SK-N-SH treated with all-trans-retinoic acid at 6 μM for 48 hours (cell line): ENCODE measurements at regions not wholly inside any gene's neighbourhood (a gene's known extent, or its start where the extent isn't known, plus 50 kb on each side); places are given as distances from the start of the nearest gene placed in this dataset.

Experiments used
- ATAC-seq: fragments of 200-7000 bp; cut with Tn5 transposase; 3 replicates; pipeline ENCODE4 v1.9.1; 2020; ENCODE audit warnings: mild to moderate bottlenecking, moderate library complexity
- ARNTL ChIP-seq: fragments of 450-650 bp; formaldehyde crosslinking; IDR thresholded peaks from 2 replicates; pipeline ENCODE4 v1.5.0; 2020; ENCODE audit warnings: low read depth, mild to moderate bottlenecking, moderate library complexity, borderline replicate concordance
- BACH2 ChIP-seq: fragments of 250-450 bp; sonication (Bioruptor Pico); IDR thresholded peaks from 2 replicates; pipeline ENCODE4 v1.9.0; 2021; ENCODE audit warnings: mild to moderate bottlenecking, borderline replicate concordance
- CSRNP3 ChIP-seq: fragments of 250-450 bp; sonication (Bioruptor Pico); IDR thresholded peaks from 2 replicates; pipeline ENCODE4 v1.5.1; 2021; ENCODE audit warnings: mild to moderate bottlenecking, moderate library complexity
- ESRRG ChIP-seq: fragments of 250-450 bp; sonication (Bioruptor Pico); IDR thresholded peaks from 2 replicates; pipeline ENCODE4 v1.6.1; 2021; ENCODE audit warnings: mild to moderate bottlenecking
- GLIS3 ChIP-seq: fragments of 250-450 bp; sonication (Bioruptor Pico); IDR thresholded peaks from 2 replicates; pipeline ENCODE4 v1.5.0; 2020; ENCODE audit warnings: mild to moderate bottlenecking, moderate library complexity
- ISL1 ChIP-seq: fragments of 250-450 bp; sonication (Bioruptor Pico); IDR thresholded peaks from 2 replicates; pipeline ENCODE4 v2.1.2; 2022; ENCODE audit warnings: mild to moderate bottlenecking, moderate library complexity
- OSR1 ChIP-seq: fragments of 250-450 bp; sonication (Bioruptor Pico); IDR thresholded peaks from 2 replicates; pipeline ENCODE4 v1.8.0; 2022; ENCODE audit warnings: moderate library complexity, mild to moderate bottlenecking, inconsistent platforms
- PPARA ChIP-seq: fragments of 250-450 bp; sonication (Bioruptor Pico); IDR thresholded peaks from 2 replicates; pipeline ENCODE4 v1.5.0; 2020; ENCODE audit warnings: mild to moderate bottlenecking, borderline replicate concordance
- RARB ChIP-seq: fragments of 250-450 bp; sonication (Bioruptor Pico); IDR thresholded peaks from 2 replicates; pipeline ENCODE4 v1.8.0; 2021; ENCODE audit warnings: mild to moderate bottlenecking, moderate library complexity
- SNAI2 ChIP-seq: fragments of 250-450 bp; sonication (Bioruptor Pico); IDR thresholded peaks from 2 replicates; pipeline ENCODE4 v1.5.0; 2020; ENCODE audit warnings: mild to moderate bottlenecking, moderate library complexity
- TCF4 ChIP-seq: fragments of 250-450 bp; sonication (Bioruptor Pico); IDR thresholded peaks from 2 replicates; pipeline ENCODE4 v1.8.0; 2021; ENCODE audit warnings: mild to moderate bottlenecking, moderate library complexity, borderline replicate concordance
- TSHZ2 ChIP-seq: fragments of 250-450 bp; sonication (Bioruptor Pico); IDR thresholded peaks from 2 replicates; pipeline ENCODE4 v1.5.0; 2020; ENCODE audit warnings: mild to moderate bottlenecking, moderate library complexity
- ZC3H10 ChIP-seq: fragments of 250-450 bp; sonication (Bioruptor Pico); IDR thresholded peaks from 2 replicates; pipeline ENCODE4 v1.5.1; 2021; ENCODE audit warnings: mild to moderate bottlenecking, moderate library complexity
- ZFP3 ChIP-seq: fragments of 250-450 bp; sonication (Bioruptor Pico); IDR thresholded peaks from 2 replicates; pipeline ENCODE4 v1.5.0; 2020; ENCODE audit warnings: mild to moderate bottlenecking, moderate library complexity
- ZFP30 ChIP-seq: fragments of 450-650 bp; formaldehyde crosslinking; IDR thresholded peaks from 2 replicates; pipeline ENCODE4 v1.5.0; 2022; ENCODE audit warnings: mild to moderate bottlenecking, moderate library complexity
- ZNF70 ChIP-seq: fragments of 450-650 bp; formaldehyde crosslinking; IDR thresholded peaks from 2 replicates; pipeline ENCODE4 v1.5.0; 2020; ENCODE audit warnings: mild to moderate bottlenecking, moderate library complexity
- TF ChIP-seq, protein P1 (sequence below): fragments of 250-450 bp; sonication (Bioruptor Pico); IDR thresholded peaks from 2 replicates; pipeline ENCODE4 v1.5.1; 2020; ENCODE audit warnings: low read depth, mild to moderate bottlenecking, moderate library complexity
- TF ChIP-seq, protein P2 (sequence below): fragments of 250-450 bp; sonication (Bioruptor Pico); IDR thresholded peaks from 2 replicates; pipeline ENCODE4 v1.8.0; 2020; ENCODE audit warnings: mild to moderate bottlenecking, moderate library complexity, borderline replicate concordance

GRCh38 chr11:109123816-109124787 lies 297.9 kb upstream of the C11orf87 start:
- TF ChIP-seq TCF4 (CRISPR knock-in tag) (no peak), ZFP30 (CRISPR knock-in tag) (no peak), SNAI2 (CRISPR knock-in tag) (no peak), PPARA (CRISPR knock-in tag) (no peak), ESRRG (CRISPR knock-in tag) (no peak), TSHZ2 (CRISPR knock-in tag) (no peak), GLIS3 (no peak), OSR1 (no peak), ZFP3 (no peak)
- peak; percentile 79 for ATAC-seq

- no peak for TF ChIP-seq SNAI2 (CRISPR knock-in tag)
- TF ChIP-seq, protein P1, sequence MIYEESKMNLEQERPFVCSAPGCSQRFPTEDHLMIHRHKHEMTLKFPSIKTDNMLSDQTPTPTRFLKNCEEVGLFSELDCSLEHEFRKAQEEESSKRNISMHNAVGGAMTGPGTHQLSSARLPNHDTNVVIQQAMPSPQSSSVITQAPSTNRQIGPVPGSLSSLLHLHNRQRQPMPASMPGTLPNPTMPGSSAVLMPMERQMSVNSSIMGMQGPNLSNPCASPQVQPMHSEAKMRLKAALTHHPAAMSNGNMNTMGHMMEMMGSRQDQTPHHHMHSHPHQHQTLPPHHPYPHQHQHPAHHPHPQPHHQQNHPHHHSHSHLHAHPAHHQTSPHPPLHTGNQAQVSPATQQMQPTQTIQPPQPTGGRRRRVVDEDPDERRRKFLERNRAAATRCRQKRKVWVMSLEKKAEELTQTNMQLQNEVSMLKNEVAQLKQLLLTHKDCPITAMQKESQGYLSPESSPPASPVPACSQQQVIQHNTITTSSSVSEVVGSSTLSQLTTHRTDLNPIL = no peak
- ATAC-seq = no peak
These were observed 291.1 kb upstream of the C11orf87 start for GRCh38 chr11:109130910-109131309.

GRCh38 chr11:109132539-109132938 lies 289.5 kb upstream of the C11orf87 start:
- no peak for ATAC-seq
- TF ChIP-seq, protein P2, sequence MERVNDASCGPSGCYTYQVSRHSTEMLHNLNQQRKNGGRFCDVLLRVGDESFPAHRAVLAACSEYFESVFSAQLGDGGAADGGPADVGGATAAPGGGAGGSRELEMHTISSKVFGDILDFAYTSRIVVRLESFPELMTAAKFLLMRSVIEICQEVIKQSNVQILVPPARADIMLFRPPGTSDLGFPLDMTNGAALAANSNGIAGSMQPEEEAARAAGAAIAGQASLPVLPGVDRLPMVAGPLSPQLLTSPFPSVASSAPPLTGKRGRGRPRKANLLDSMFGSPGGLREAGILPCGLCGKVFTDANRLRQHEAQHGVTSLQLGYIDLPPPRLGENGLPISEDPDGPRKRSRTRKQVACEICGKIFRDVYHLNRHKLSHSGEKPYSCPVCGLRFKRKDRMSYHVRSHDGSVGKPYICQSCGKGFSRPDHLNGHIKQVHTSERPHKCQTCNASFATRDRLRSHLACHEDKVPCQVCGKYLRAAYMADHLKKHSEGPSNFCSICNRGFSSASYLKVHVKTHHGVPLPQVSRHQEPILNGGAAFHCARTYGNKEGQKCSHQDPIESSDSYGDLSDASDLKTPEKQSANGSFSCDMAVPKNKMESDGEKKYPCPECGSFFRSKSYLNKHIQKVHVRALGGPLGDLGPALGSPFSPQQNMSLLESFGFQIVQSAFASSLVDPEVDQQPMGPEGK = no peak
- no peak for TF ChIP-seq TCF4 (CRISPR knock-in tag)
- TF ChIP-seq ZC3H10 (CRISPR knock-in tag) = no peak
- TF ChIP-seq CSRNP3 (CRISPR knock-in tag) = no peak
- no peak for TF ChIP-seq ESRRG (CRISPR knock-in tag)

- no peak for ATAC-seq
- TF ChIP-seq ESRRG (CRISPR knock-in tag) (no peak), ARNTL (CRISPR knock-in tag) (no peak), GLIS3 (no peak), ZFP30 (CRISPR knock-in tag) (no peak), ISL1 (CRISPR knock-in tag) (no peak), ZNF70 (CRISPR knock-in tag) (no peak), CSRNP3 (CRISPR knock-in tag) (no peak), TCF4 (CRISPR knock-in tag) (no peak), OSR1 (no peak), RARB (CRISPR knock-in tag) (no peak), TSHZ2 (CRISPR knock-in tag) (no peak), BACH2 (CRISPR knock-in tag) (no peak)
- TF ChIP-seq, protein P2 = no peak
These were observed 288.8 kb upstream of the C11orf87 start for GRCh38 chr11:109133159-109133558.
